Choroid plexus epithelial cell (primary cell): ENCODE measurements at regions not wholly inside any gene's neighbourhood (a gene's known extent, or its start where the extent isn't known, plus 50 kb on each side); places are given as distances from the start of the nearest gene placed in this dataset.

Source experiments
- DNase-seq: peaks from one replicate; pipeline ENCODE4 v3.0.0-alpha.2; 2010; ENCODE audit warnings: low read depth
- H3K4me3 ChIP-seq: 2 replicates; pipeline ENCODE4 v1.5.1; 2011; ENCODE audit warnings: low read depth, mild to moderate bottlenecking, control low read depth, low read length, moderate library complexity
- TF ChIP-seq, protein P1 (sequence below): conservative IDR thresholded peaks from 2 replicates; pipeline ENCODE4 v1.5.1; 2011; ENCODE audit warnings: low read depth, mild to moderate bottlenecking, control low read depth, inconsistent platforms, low read length, moderate library complexity

- DNase-seq: no peak
- TF ChIP-seq, protein P1, sequence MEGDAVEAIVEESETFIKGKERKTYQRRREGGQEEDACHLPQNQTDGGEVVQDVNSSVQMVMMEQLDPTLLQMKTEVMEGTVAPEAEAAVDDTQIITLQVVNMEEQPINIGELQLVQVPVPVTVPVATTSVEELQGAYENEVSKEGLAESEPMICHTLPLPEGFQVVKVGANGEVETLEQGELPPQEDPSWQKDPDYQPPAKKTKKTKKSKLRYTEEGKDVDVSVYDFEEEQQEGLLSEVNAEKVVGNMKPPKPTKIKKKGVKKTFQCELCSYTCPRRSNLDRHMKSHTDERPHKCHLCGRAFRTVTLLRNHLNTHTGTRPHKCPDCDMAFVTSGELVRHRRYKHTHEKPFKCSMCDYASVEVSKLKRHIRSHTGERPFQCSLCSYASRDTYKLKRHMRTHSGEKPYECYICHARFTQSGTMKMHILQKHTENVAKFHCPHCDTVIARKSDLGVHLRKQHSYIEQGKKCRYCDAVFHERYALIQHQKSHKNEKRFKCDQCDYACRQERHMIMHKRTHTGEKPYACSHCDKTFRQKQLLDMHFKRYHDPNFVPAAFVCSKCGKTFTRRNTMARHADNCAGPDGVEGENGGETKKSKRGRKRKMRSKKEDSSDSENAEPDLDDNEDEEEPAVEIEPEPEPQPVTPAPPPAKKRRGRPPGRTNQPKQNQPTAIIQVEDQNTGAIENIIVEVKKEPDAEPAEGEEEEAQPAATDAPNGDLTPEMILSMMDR: no peak
- H3K4me3 ChIP-seq: no peak overlapping the region
Measured at GRCh38 chr10:78363190-78363589, 329.5 kb downstream of the RPS24 start.

GRCh38 chr10:78365694-78366093 is 332.0 kb downstream of the RPS24 start:
- peak; percentile 17 for DNase-seq
- TF ChIP-seq, protein P1: no peak

DNA sequence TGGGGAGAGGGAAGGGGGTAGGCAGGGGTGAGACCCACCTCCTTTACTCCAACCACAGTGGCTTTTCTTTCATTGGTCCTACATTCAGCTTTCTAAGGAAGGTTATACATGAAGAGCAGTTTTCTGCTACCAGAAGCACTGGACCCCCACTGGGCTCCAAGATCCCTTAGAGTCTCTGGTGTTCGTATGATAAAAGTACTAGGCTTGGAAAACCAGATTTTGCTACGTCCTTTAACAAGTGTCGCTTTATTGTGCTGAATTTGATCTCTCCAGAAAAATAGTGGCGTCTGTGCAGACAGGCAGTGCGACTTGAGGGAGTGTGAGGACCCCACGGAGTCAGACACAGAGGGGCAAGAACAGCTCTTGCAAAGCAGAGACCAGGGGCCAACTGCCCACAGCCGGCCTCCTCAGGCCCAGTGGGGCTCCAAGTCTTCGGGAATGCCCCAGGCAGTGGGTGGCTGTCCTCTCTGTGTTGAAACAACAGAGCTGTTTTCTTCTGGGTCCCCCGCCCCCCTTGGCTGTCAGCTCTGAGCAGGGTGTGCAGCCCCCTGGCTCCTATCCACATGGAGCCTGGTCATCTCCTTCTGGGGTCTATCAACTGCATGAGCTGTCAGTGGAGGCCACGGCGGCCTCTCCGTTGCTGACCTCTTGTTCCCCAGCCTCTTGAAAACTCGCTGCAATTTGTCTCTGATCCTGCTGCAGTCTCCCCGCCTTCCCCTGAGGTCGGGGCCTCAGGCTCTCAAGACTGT is 333.2 kb downstream of the RPS24 start:
- no peak overlapping the region for H3K4me3 ChIP-seq
- TF ChIP-seq, protein P1: no peak
- DNase-seq: peak; percentile 16

More at GRCh38 chr10:78365694-78366093, 332.0 kb downstream of the RPS24 start:
- no peak overlapping the region for H3K4me3 ChIP-seq

DNA sequence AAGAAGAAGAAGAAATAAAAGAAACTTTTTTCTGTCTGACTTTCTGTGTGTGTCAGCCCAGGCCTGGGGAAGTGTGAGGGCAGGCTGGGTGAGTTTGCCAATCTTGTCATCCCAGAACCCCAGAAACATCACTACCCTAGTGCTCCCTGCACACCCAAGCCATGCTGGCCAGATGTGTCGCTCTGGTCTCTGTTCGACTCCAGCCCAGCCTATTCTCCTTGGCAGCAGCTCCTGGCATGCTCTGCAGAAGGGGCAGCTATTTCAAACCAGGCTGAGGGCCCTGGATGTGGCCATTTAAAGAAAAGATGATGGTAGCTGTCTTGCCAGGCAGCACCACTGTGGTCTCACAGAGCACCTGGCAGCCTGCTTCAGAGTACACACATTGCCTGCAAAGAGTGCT is 334.1 kb downstream of the RPS24 start:
- TF ChIP-seq, protein P1: no peak
- no peak overlapping the region for H3K4me3 ChIP-seq
- no peak for DNase-seq

DNA sequence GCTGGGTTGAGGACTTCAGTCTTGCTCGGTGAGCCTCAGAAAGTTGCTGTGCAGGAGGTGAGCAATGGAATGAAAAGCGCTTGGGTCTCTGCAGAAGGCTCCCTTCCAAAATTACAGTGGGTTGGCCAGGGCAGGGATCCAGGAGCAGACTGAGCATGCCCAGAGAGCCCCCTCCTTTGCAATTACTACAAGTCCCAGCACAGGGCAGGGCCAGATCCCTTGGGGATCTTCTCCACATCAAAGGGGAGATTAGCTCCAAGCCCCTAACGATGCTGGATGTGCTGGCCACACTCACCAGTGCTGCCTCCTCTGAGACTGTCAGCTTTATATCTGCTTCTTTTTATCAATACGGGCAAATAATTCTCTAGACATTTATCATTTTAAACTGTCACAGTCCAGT is 337.5 kb downstream of the RPS24 start:
- DNase-seq: peak; percentile 10
- H3K4me3 ChIP-seq: no peak overlapping the region
- TF ChIP-seq, protein P1: no peak

- DNase-seq: no peak
- TF ChIP-seq, protein P1: no peak
Measured at GRCh38 chr10:78372806-78373205, 339.1 kb downstream of the RPS24 start.

More at GRCh38 chr10:78372806-78373205, 339.1 kb downstream of the RPS24 start:
- no peak overlapping the region for H3K4me3 ChIP-seq
